ENCODE measurements at regions not wholly inside any gene's neighbourhood (a gene's known extent, or its start where the extent isn't known, plus 50 kb on each side); places are given as distances from the start of the nearest gene placed in this dataset.
"Not testable (repeated sequence)": the region's sequence is repeated elsewhere in the genome, so short reads cannot be mapped to it uniquely, and the experiment has no call there.

- Histone ChIP-seq H3K9me3 (replicated peaks) (no peaks in the 10 kb centered on the region), H3K4me1 (no peaks in the 10 kb centered on the region), H3K27me3 (no peaks in the 10 kb centered on the region), H3K27ac (no peak overlapping the region), H3K36me3 (no peaks in the 10 kb centered on the region), H3K4me3 (no peak overlapping the region)
- DNase-seq: no peak
Observed at GRCh38 chr4:137762591-137762990, 230.3 kb upstream of the PCDH18 start.

GRCh38 chr4:137754652-137755471 lies 222.6 kb upstream of the PCDH18 start:
- no peak overlapping the region for H3K27ac ChIP-seq
- DNase-seq: no peak

GRCh38 chr4:137749466-137749865 lies 217.2 kb upstream of the PCDH18 start:
- H3K4me3 ChIP-seq: no peak overlapping the region

More at GRCh38 chr4:137754652-137755471, 222.6 kb upstream of the PCDH18 start:
- Histone ChIP-seq H3K9me3 (replicated peaks) (no peaks in the 10 kb centered on the region), H3K4me3 (no peak overlapping the region), H3K36me3 (no peaks in the 10 kb centered on the region), H3K4me1 (peaks cover 4% of the 10 kb centered on the region; the same call in 1 of the 2 replicates), H3K27me3 (no peaks in the 10 kb centered on the region)

GRCh38 chr4:137748616-137749015 lies 216.3 kb upstream of the PCDH18 start:
- Histone ChIP-seq H3K36me3 (no peaks in the 10 kb centered on the region), H3K9me3 (replicated peaks) (no peaks in the 10 kb centered on the region), H3K27me3 (no peaks in the 10 kb centered on the region), H3K27ac (no peak overlapping the region), H3K4me1 (no peaks in the 10 kb centered on the region), H3K4me3 (no peak overlapping the region)
- DNase-seq: no peak

More at GRCh38 chr4:137749466-137749865, 217.2 kb upstream of the PCDH18 start:
- Histone ChIP-seq H3K36me3 (no peaks in the 10 kb centered on the region), H3K4me1 (no peaks in the 10 kb centered on the region), H3K27me3 (no peaks in the 10 kb centered on the region), H3K9me3 (replicated peaks) (no peaks in the 10 kb centered on the region), H3K27ac (no peak overlapping the region)
- DNase-seq: no peak

GRCh38 chr4:137740141-137740540 lies 207.8 kb upstream of the PCDH18 start:
- H3K27ac ChIP-seq: no peak overlapping the region
- no peaks in the 10 kb centered on the region for H3K27me3 ChIP-seq
- H3K36me3 ChIP-seq: no peaks in the 10 kb centered on the region
- H3K4me3 ChIP-seq: no peak overlapping the region
- no peaks in the 10 kb centered on the region for H3K9me3 ChIP-seq (replicated peaks)
- DNase-seq: no peak
- H3K4me1 ChIP-seq: no peaks in the 10 kb centered on the region

GRCh38 chr4:137739391-137739790 lies 207.1 kb upstream of the PCDH18 start:
- Histone ChIP-seq H3K27me3 (no peaks in the 10 kb centered on the region), H3K36me3 (no peaks in the 10 kb centered on the region), H3K4me1 (no peaks in the 10 kb centered on the region), H3K4me3 (no peak overlapping the region), H3K9me3 (replicated peaks) (no peaks in the 10 kb centered on the region), H3K27ac (no peak overlapping the region)
- DNase-seq: no peak

- no peaks in the 10 kb centered on the region for H3K9me3 ChIP-seq (replicated peaks)
Observed at GRCh38 chr4:137738375-137738990, 206.2 kb upstream of the PCDH18 start.

GRCh38 chr4:137735561-137736104 lies 203.3 kb upstream of the PCDH18 start:
- DNase-seq: no peak
- Histone ChIP-seq H3K27me3 (no peaks in the 10 kb centered on the region), H3K9me3 (replicated peaks) (no peaks in the 10 kb centered on the region), H3K36me3 (no peaks in the 10 kb centered on the region), H3K4me3 (no peak overlapping the region), H3K27ac (no peak overlapping the region), H3K4me1 (no peaks in the 10 kb centered on the region)

More at GRCh38 chr4:137738375-137738990, 206.2 kb upstream of the PCDH18 start:
- H3K36me3 ChIP-seq: no peaks in the 10 kb centered on the region
- H3K27me3 ChIP-seq: no peaks in the 10 kb centered on the region
- no peak overlapping the region for H3K4me3 ChIP-seq
- DNase-seq: no peak
- no peaks in the 10 kb centered on the region for H3K4me1 ChIP-seq
- H3K27ac ChIP-seq: no peak overlapping the region

GRCh38 chr4:137733174-137734141 lies 201.2 kb upstream of the PCDH18 start:
- not testable (repeated sequence) for H3K4me3 ChIP-seq; H3K27ac ChIP-seq; H3K27me3 ChIP-seq; H3K36me3 ChIP-seq; H3K9me3 ChIP-seq (replicated peaks); H3K4me1 ChIP-seq
- DNase-seq: peak; percentile 14 to 32

GRCh38 chr4:137722910-137723309 lies 190.6 kb upstream of the PCDH18 start:
- no peak overlapping the region for H3K27ac ChIP-seq
- no peaks in the 10 kb centered on the region for H3K27me3 ChIP-seq
- no peaks in the 10 kb centered on the region for H3K9me3 ChIP-seq (replicated peaks)
- H3K4me3 ChIP-seq: no peak overlapping the region
- no peaks in the 10 kb centered on the region for H3K4me1 ChIP-seq
- no peak for DNase-seq
- no peaks in the 10 kb centered on the region for H3K36me3 ChIP-seq

- Histone ChIP-seq H3K36me3 (no peaks in the 10 kb centered on the region), H3K4me3 (no peak overlapping the region), H3K27me3 (no peaks in the 10 kb centered on the region), H3K27ac (no peak overlapping the region), H3K9me3 (replicated peaks) (no peaks in the 10 kb centered on the region), H3K4me1 (no peaks in the 10 kb centered on the region)
- DNase-seq: no peak
Observed at GRCh38 chr4:137711502-137711901, 179.2 kb upstream of the PCDH18 start.

- no peaks in the 10 kb centered on the region for H3K36me3 ChIP-seq
- DNase-seq: no peak
- no peaks in the 10 kb centered on the region for H3K9me3 ChIP-seq (replicated peaks)
- no peak overlapping the region for H3K4me3 ChIP-seq
- H3K27ac ChIP-seq: no peak overlapping the region
- peaks cover 1% of the 10 kb centered on the region; the same call in 1 of the 2 replicates for H3K4me1 ChIP-seq
- no peaks in the 10 kb centered on the region for H3K27me3 ChIP-seq
Observed at GRCh38 chr4:137707626-137708025, 175.3 kb upstream of the PCDH18 start.

- Histone ChIP-seq H3K4me1 (peaks cover 4% of the 10 kb centered on the region; the same call in 1 of the 2 replicates), H3K4me3 (no peak overlapping the region), H3K27me3 (no peaks in the 10 kb centered on the region), H3K36me3 (no peaks in the 10 kb centered on the region), H3K9me3 (replicated peaks) (no peaks in the 10 kb centered on the region), H3K27ac (no peak overlapping the region)
- DNase-seq: no peak
Observed at GRCh38 chr4:137707102-137707620, 174.9 kb upstream of the PCDH18 start.

- Histone ChIP-seq H3K4me1 (peaks cover 4% of the 10 kb centered on the region; the same call in 1 of the 2 replicates), H3K36me3 (no peaks in the 10 kb centered on the region), H3K27me3 (no peaks in the 10 kb centered on the region), H3K4me3 (no peak overlapping the region), H3K9me3 (replicated peaks) (no peaks in the 10 kb centered on the region), H3K27ac (no peak overlapping the region)
- DNase-seq: no peak
Observed at GRCh38 chr4:137705171-137705783, 173.0 kb upstream of the PCDH18 start.
